ENCODE measurements at regions not wholly inside any gene's neighbourhood (a gene's known extent, or its start where the extent isn't known, plus 50 kb on each side); places are given as distances from the start of the nearest gene placed in this dataset.
"Not testable (repeated sequence)": the region's sequence is repeated elsewhere in the genome, so short reads cannot be mapped to it uniquely, and the experiment has no call there.

DNA sequence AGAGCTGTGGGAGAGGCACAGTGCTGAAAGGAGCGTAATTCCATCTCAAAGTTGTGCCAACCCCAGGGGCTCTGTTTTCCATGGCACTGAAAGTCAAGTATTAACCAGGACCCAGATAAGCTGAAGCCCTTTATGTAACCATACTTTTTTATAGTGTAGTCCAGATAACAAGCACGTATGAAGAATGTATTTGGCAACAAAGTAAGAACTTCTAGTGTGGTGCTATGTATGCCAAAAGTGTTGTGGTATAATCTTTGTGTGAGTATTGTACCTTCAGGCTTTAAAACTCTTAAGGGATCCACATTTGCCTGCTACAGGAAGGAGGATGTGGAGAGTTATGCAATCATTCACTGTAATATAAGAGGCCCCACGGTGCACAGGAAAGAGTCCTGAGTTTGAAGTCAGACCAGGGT, 129.4 kb downstream of the IBTK start:
- DNase-seq (ENCODE audit: low spot score): no peak

DNA sequence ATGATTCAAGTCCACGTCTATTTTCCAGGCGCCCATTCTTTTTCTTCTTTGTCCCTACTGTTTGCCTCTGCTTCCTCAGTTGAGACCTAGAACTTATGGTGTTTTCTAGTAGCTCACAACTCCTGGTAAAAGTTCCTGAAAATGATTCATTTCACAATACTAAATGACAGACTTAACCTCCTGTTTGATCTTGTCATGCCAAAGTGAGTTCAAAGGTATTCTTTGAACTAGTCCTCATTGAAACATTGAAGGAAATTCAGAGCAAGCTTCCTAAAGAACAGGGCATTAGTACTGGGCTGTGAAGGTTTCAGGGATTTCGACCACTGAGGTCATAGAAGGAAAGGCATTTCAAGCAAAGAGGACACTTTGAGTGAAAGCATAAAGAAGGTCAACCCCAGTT, 132.8 kb downstream of the IBTK start:
- DNase-seq (ENCODE audit: low spot score): no peak

DNA sequence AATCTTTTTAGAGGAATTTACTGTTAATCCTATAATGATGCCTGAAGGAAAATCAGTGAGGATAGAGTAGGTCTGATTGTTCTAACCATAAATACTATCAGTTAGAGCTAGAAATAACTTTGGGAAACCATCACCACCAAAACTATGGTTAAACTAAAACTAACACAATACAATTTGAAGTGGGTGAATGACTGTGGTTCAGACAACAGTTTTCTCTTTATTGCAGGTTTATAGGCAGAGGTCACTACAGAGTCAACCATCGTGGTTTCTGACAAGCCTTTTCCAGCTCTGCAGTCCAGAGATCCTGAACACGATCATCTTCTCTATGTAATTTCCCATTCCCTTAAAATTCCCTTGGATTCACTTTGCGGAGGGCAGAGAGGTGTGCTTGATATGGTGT, 134.3 kb downstream of the IBTK start:
- no peak for DNase-seq (ENCODE audit: low spot score)

DNA sequence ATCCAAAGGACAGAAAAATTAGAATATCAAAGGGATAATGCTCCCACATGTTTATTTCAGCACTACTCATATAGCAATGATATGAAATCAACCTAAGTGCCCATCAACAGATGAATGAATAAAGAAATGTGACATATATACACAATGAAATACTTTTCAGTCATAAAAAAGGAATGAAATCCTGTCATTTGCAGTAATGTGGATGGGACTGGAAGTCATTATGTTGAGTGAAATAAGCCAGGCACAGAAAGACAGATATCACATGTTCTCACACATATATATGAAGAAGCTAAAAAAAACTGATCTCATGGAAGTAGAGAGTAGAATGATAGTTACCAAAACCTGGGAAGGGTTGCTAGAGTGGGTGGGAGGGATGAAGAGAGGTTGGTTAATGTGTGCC, 135.7 kb downstream of the IBTK start:
- no peak for DNase-seq (ENCODE audit: low spot score)

DNA sequence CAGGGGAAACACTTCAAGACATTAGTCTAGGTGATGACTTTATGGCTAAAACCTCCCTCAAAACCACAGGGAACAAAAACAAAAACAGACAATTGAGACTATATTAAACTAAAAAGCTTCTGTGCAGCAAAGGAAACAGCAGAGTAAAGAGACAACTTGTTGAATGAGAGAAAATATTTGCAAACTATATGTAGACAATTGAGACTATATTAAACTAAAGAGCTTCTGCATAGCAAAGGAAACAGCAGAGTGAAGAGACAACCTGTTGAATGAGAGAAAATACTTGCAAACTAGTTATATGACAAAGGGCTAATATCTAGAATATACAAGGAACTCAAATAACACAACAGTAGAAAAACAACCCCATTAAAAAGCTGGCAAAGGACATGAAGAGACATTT, 136.4 kb downstream of the IBTK start:
- DNase-seq (ENCODE audit: low spot score): no peak

DNA sequence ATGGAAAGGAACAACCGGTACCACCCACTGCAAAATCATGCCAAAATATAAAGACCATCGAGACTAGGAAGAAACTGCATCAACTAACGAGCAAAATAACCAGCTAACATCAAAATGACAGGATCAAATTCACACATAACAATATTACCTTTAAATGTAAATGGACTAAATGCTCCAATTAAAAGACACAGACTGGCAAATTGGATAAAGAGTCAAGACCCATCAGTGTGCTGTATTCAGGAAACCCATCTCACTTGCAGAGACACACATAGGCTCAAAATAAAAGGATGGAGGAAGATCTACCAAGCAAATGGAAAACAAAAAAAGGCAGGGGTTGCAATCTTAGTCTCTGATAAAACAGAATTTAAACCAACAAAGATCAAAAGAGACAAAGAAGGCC, 144.4 kb downstream of the IBTK start:
- DNase-seq (ENCODE audit: low spot score): not testable (repeated sequence)

DNA sequence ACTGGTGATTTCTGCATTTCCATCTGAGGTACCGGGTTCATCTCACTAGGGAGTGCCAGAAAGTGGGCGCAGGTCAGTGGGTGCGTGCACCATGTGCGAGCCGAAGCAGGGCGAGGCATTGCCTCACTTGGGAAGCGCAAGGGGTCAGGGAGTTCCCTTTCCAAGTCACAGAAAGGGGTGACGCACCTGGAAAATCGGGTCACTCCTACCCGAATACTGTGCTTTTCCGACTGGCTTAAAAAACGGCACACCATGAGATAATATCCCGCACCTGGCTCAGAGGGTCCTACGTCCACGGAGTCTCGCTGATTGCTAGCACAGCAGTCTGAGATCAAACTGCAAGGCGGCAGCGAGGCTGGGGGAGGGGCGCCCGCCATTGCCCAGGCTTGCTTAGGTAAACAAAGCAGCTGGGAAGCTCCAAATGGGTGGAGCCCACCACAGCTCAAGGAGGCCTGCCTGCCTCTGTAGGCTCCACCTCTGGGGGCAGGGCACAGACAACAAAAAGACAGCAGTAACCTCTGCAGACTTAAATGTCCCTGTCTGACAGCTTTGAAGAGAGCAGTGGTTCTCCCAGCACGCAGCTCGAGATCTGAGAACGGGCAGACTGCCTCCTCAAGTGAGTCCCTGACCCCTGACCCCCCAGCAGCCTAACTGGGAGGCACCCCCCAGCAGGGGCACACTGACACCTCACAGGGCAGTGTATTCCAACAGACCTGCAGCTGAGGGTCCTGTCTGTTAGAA, 146.0 kb downstream of the IBTK start:
- DNase-seq (ENCODE audit: low spot score): not testable (repeated sequence)

DNA sequence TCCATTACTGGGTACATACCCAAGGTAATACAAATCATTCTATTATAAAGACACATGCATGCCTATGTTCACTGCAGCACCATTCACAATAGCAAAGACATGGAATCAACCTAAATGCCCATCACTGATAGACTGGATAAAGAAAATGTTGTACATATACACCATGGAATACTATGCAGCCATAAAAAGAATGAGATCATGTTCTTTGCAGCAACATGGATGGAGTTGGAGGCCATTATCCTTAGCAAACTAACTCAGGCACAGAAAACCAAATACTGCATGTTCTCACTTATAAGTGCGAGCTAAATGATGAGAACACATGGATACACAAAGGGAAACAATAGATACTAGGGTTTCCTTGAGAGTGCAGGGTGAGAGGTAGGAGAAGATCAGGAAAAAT, 146.8 kb downstream of the IBTK start:
- not testable (repeated sequence) for DNase-seq (ENCODE audit: low spot score)

DNA sequence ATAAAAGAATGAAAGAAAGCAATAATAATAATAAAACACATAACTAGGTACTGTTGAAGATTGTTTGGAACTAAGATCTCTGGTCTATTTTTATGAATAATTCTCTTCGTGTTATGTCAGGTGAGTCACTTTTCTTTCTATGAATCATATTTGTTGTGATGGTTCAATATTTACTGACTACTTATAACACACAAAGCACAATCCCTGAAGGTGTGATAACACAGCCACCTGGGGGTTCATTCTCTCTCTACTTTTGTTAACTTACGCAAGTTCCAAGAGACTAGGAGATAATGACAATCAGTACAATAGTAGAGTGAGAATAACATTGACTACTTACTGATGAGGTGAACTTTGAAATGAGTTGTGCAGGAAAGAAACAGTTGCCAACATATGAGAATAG, 149.9 kb downstream of the IBTK start:
- DNase-seq (ENCODE audit: low spot score): no peak

DNA sequence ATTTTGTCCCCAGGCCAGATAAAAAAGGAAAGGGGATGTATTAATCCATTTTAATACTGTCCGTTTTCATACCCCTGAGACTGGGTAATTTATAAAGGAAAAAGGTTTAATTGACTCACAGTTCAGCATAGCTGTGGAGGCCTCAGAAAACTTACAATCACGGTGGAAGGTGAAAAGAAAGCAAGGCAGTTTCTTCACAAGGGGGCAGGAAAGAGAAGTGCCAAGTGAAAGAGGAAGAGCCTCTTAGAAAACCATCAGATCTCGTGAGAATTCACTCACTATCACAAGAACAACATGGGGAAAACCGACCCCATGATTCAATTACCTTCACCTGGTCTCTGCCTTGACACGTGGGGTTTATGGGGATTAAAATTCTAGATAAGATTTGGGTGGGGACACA, 152.5 kb downstream of the IBTK start:
- DNase-seq (ENCODE audit: low spot score): no peak

DNA sequence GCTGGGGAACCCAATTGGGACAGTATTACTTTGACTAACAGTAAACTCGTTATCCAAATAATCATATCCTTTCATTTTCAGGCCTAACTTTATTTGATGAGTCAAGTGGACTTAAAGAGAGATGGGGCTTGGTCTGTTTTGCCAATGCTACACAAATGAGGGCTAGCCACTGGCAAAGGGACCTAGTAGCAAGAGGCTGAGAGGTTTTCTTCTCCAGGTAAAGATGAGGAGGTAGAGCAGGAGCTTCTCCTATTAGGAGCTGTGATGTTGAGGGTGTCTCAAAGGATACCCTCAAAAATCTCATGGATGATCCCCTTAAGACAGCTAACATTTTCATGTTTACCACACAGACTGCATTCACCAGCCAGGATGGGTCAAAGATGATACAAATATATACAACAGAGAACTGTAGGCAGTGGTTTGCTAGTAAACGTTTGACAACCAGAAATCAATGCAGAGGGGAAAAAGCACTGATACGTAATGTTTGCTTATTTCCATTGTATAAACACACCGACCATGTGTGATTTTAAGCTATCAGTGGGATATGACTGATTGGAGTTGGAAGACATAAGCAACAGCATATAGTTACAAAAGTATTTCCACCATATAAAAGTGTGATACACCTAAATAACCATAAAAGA, 153.3 kb downstream of the IBTK start:
- DNase-seq (ENCODE audit: low spot score): no peak

DNA sequence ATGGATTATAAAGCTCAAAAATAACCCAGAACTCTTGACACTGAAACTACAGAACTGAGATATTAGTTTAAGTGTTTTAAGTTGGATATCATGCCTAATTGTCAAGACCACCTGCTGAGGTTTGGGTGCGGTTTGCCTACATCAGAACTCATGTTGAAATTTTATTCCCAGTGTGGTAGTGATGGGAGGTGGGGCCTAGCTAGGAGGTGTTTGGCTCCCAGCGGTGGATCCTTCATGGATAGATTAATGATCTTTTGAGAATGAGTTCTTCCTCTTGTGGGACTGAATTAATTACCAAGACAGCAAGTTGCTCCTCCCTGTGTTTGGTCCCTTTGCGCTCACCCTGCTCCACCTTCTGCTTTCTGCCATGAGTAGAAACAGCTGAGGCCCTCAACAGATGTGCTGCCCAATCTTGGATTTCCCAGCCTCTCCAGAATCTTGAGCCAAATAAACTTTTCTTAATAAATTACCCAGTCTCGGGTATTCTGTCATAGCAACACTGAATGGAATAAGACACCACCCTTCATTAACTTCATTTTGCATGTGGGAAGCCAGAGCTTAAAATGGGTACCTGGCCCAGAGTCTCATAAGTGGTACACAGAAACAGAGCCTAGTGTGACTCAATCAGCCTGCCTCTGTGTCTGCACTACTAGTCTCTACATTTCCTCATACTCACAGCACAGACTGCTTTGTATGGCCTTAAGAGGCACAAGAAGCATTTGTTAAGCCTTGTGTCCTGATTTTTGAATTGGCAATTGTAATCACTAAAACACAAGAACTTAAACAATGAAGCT, 158.4 kb downstream of the IBTK start:
- DNase-seq (ENCODE audit: low spot score): no peak

DNA sequence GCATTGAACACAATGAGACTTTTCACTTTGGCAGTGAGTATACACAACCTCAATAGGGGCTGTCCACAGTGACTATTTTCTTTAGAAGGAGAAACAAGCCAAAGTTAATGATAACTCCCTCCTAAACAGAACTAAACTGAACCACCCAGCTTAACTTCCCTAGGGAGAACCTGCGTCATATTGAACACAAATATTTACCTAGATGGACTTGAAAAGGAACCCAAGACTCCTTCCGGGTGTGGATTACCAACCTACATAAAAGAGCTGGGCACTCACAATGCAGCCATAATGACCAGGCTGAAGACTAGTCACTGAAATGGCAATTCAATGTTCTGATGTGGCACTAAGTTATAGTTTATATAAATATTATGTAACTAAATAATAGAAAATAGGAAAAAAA, 160.6 kb downstream of the IBTK start:
- DNase-seq (ENCODE audit: low spot score): peak; percentile 42

DNA sequence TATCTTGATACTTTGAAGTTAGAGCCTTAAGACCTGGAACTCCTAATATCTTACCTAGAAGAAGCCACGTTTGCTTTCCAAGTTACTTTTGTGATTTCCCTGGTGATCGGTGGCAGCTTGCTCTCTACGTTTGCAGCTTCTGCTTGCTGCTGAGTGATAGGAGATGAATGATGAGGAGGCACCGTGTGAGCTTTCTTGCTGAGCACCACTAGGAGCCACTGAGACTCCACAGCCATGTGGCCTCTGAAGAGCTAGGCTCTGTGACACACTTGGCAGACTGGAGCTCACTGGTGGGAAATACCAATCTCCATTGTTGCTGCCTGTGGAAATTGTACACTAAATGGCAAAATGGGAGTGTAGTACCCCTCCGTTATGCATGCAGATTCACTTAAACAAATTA, 161.8 kb downstream of the IBTK start:
- DNase-seq (ENCODE audit: low spot score): no peak

DNA sequence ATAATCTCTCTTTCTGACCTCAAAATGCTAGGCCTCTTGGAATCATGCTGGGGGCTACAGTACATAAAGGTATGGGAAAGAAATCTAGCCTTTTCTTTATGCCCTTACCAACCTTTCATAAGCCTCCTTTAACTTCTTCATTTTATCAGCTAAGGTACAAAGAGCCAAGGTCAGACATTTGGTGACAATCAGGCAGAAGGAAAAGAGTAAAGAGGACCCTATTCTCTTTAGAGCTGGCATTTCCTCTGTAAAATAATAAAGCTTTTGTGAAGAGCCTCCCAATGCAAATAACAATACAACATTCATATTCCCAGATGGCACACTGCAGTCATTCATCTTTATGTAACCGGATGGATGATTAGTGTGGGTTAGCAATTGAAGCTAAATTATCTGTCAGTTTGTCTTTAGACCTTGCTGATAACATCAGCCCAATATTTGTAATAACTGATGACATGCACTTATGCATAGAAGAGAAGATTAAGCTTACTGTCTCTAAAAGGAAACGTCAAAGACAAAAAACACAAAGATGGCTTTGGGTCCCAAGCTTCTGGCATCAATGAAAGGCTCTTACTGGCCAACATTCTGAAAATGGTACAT, 163.1 kb downstream of the IBTK start:
- no peak for DNase-seq (ENCODE audit: low spot score)

DNA sequence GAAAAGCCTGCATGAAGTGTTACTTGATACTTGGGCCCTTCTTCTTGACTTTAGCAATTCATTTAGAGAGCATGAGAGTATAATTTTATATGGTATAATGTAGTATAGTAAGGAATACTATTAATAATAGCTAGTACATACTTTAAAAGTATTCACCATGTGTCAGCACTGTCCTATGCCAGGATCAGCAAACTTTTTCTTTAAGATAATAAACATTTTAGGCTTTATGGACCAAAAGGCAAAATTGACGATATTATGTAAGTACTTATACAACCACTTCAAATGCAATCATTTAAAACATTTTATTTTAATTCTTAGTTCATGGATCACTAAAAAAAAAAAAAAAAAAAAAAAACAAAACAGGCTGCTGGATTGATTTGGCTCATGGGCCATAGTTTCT, 163.9 kb downstream of the IBTK start:
- DNase-seq (ENCODE audit: low spot score): no peak

DNA sequence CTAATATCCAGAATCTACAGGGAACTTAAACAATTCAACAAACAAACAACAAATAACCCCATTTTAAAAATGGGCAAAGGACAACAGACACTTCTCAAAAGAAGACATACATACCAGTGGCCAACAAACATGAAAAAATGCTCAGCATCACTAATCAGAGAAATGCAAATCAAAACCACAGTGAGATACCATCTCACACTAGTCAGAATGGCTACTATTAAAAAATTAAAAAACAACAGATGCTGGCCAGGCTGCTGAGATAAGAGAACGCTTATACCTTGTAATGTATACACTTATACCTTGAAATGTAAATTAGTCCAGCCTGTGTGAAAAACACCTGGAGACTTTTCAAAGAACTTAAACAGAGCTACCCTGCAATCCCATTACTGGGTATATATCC, 166.8 kb downstream of the IBTK start:
- DNase-seq (ENCODE audit: low spot score): no peak

DNA sequence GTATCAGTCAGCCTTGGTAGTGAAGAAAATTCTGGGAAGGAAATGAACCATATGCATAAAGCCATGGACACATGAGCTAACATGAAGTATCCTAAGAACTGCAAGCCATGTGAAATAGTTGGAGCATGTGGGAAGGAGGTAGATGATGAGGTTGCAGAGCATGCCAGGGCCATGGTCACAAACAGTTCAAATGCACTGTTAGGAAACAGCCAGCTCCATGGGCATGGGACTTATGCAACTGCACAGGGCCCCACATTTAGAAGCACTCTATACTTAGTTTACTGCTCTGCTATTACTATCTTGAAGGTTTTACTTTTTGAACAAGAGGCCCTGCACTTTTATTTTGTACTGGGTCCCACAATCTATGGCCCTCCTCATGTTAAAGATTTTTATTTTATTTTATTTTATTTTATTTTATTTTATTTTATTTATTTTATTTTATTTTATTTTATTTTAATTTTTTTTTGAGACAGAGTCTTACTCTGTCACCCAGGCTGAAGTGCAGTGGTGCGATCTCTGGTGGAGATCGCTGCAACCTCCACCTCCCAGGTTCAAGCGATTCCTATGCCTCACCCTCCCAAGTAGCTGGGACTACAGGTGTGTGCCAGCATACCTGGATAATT, 169.1 kb downstream of the IBTK start:
- DNase-seq (ENCODE audit: low spot score): no peak

DNA sequence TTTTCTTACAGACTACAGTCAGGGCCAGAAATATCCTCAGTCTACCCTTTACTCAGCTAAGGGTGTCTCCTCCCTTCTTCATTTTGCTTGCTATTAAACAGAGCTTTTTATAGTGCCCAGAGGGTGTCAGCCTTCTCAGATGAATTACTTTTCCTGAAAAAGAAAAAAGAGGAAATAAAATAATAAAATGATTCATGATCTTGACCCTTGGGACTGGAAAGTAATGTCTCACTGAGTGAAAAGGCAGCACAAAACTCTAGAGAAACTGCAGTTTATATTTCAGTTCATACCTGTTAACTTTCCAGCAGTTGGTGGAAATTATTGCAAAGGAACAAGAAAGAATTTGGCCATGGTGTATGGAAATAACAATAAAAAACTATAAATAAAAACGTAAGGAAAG, 170.6 kb downstream of the IBTK start:
- no peak for DNase-seq (ENCODE audit: low spot score)

DNA sequence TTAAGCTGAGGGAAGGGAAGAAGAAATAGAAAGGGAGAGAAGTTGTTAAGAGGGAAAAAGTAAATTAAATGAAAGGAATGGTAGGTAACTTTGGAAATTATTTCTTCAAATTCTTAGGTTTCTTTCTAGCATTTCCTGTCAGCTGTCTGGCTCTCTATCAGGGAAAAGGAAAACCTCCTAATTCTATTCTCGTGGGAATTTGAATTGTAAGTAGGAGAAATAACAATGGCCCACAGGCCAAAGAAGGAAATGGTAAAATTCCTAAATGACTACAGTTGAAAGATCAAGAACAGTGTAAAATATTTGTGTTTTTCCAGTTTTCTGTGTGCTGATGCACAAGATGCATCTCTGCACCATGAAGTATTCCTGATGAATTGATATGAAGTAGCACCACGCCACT, 173.0 kb downstream of the IBTK start:
- DNase-seq (ENCODE audit: low spot score): no peak

DNA sequence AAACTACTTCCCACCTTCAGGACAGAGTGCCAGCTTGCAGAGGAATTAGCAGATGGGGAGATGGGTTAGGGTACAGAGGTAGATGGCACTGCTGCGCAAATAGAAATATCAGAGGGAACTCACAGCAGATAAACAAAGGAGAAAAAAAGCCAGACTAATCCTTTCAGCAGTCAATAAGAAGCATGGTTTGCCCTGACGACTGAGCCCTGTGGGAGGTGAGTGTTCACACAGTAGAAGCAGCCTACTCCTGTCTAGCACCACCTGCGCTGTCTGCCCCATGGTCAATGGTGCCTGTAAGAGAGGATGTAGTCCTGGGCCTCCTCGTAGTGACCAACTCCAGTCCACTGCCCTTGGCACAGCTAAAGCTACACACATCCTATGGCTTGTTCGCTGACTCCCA, 174.1 kb downstream of the IBTK start:
- no peak for DNase-seq (ENCODE audit: low spot score)

DNA sequence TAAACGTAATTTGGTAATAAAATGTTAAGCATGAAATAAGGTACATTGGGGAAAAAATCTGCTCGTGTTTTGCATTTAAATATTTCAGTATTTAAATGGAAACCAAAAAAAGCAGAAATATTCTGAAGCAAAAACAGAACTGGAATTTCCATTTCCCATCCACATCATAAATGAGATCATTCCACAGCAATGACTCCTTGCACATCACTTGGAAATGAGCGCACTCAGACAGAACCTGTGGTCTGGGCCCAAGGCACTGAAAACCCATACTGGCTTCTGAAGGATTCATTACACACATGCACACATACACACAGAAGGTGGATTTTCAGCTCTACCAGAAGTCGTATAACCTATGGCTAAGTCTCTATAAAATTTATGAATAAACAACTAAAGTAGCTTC, 174.8 kb downstream of the IBTK start:
- DNase-seq (ENCODE audit: low spot score): no peak
